H9 (cell line): ENCODE measurements at regions not wholly inside any gene's neighbourhood (a gene's known extent, or its start where the extent isn't known, plus 50 kb on each side); places are given as distances from the start of the nearest gene placed in this dataset.

Experiments used
- DNase-seq: peaks from one replicate; pipeline ENCODE4 v3.0.0-alpha.2; 2017
- H2AFZ ChIP-seq: one replicate; pipeline ENCODE4 v1.6.1; 2013; ENCODE audit warnings: mild to moderate bottlenecking, low read length, control low read depth, moderate library complexity
- H2AK5ac ChIP-seq: 2 replicates; pipeline ENCODE4 v1.6.1; 2013; ENCODE audit warnings: low read length, control low read depth, mixed read lengths; ENCODE audit not compliant: insufficient read length
- H2BK120ac ChIP-seq: one replicate; pipeline ENCODE4 v1.6.1; 2013; ENCODE audit warnings: low read depth, mild to moderate bottlenecking, low read length, control low read depth, inconsistent platforms; ENCODE audit not compliant: poor library complexity, severe bottlenecking
- H2BK12ac ChIP-seq: 2 replicates; pipeline ENCODE4 v1.6.1; 2013; ENCODE audit warnings: low read length, control low read depth, mixed read lengths, low read depth; ENCODE audit not compliant: insufficient read length
- H2BK15ac ChIP-seq: 2 replicates; pipeline ENCODE4 v1.6.1; 2013; ENCODE audit warnings: low read depth, low read length, control low read depth
- H2BK20ac ChIP-seq: one replicate; pipeline ENCODE4 v1.6.1; 2013; ENCODE audit warnings: low read depth, mild to moderate bottlenecking, low read length, control low read depth, inconsistent platforms; ENCODE audit not compliant: poor library complexity, severe bottlenecking
- H2BK5ac ChIP-seq: 2 replicates; pipeline ENCODE4 v1.6.1; 2013; ENCODE audit warnings: low read length, control low read depth, mixed read lengths; ENCODE audit not compliant: insufficient read length
- H3K14ac ChIP-seq: 2 replicates; pipeline ENCODE4 v1.6.1; 2013; ENCODE audit warnings: low read length, control low read depth; ENCODE audit not compliant: insufficient read depth
- H3K18ac ChIP-seq: 2 replicates; pipeline ENCODE4 v1.6.1; 2013; ENCODE audit warnings: low read depth, mild to moderate bottlenecking, mixed read lengths, low read length, control low read depth; ENCODE audit not compliant: insufficient read length
- H3K23ac ChIP-seq: 2 replicates; pipeline ENCODE4 v1.6.1; 2013; ENCODE audit warnings: low read length, control low read depth, mixed read lengths, low read depth; ENCODE audit not compliant: insufficient read length
- H3K23me2 ChIP-seq: 2 replicates; pipeline ENCODE4 v1.6.1; 2013; ENCODE audit warnings: low read depth, mild to moderate bottlenecking, mixed read lengths, low read length, control low read depth; ENCODE audit not compliant: insufficient read length, poor library complexity, severe bottlenecking
- H3K27ac ChIP-seq: 2 replicates; pipeline ENCODE4 v1.5.1; 2013; ENCODE audit warnings: low read length, control low read depth, mixed read lengths, low read depth; ENCODE audit not compliant: insufficient read length
- H3K27me3 ChIP-seq: 2 replicates; pipeline ENCODE4 v1.6.1; 2013; ENCODE audit warnings: low read length, control low read depth, inconsistent platforms; ENCODE audit not compliant: insufficient read depth
- H3K4ac ChIP-seq: 2 replicates; pipeline ENCODE4 v1.6.1; 2013; ENCODE audit warnings: low read depth, mild to moderate bottlenecking, control low read depth, inconsistent platforms, low read length, moderate library complexity
- H3K4me1 ChIP-seq: 2 replicates; pipeline ENCODE4 v1.6.1; 2013; ENCODE audit warnings: low read length, control low read depth, inconsistent platforms; ENCODE audit not compliant: insufficient read depth
- H3K4me2 ChIP-seq: 2 replicates; pipeline ENCODE4 v1.6.1; 2013; ENCODE audit warnings: low read length, control low read depth, mixed read lengths; ENCODE audit not compliant: insufficient read length, insufficient read depth
- H3K56ac ChIP-seq: 2 replicates; pipeline ENCODE4 v1.6.1; 2013; ENCODE audit warnings: low read depth, mild to moderate bottlenecking, mixed read lengths, low read length, control low read depth; ENCODE audit not compliant: insufficient read length
- H3K79me1 ChIP-seq: 2 replicates; pipeline ENCODE4 v1.6.1; 2013; ENCODE audit warnings: low read depth, mild to moderate bottlenecking, moderate library complexity, low read length, control low read depth, inconsistent platforms; ENCODE audit not compliant: insufficient read depth, poor library complexity, severe bottlenecking
- H3K79me2 ChIP-seq: 2 replicates; pipeline ENCODE4 v1.6.1; 2013; ENCODE audit warnings: low read length, control low read depth, inconsistent platforms; ENCODE audit not compliant: insufficient read depth
- H3K9ac ChIP-seq: 2 replicates; pipeline ENCODE4 v1.6.1; 2013; ENCODE audit warnings: low read length, control low read depth, mixed read lengths; ENCODE audit not compliant: insufficient read length; ENCODE audit errors: extremely low read depth
- H3K9me3 ChIP-seq: one replicate; pipeline ENCODE4 v1.6.1; 2013; ENCODE audit warnings: low read depth, low read length, inconsistent platforms; ENCODE audit not compliant: control insufficient read depth
- H3T11ph ChIP-seq: one replicate; pipeline ENCODE4 v1.6.1; 2013; ENCODE audit warnings: mild to moderate bottlenecking, low read length, control low read depth, inconsistent platforms
- H4K20me1 ChIP-seq: one replicate; pipeline ENCODE4 v1.6.1; 2013; ENCODE audit not compliant: control insufficient read depth, insufficient read length, insufficient read depth
- H4K5ac ChIP-seq: 2 replicates; pipeline ENCODE4 v1.6.1; 2013; ENCODE audit warnings: low read depth, mild to moderate bottlenecking, mixed read lengths, low read length, control low read depth; ENCODE audit not compliant: insufficient read length
- H4K8ac ChIP-seq: replicated peaks from 2 replicates; pipeline ENCODE4 v1.6.1; 2013; ENCODE audit warnings: low read length, control low read depth, mixed read lengths, low read depth; ENCODE audit not compliant: insufficient read length
- H4K91ac ChIP-seq: 2 replicates; pipeline ENCODE4 v1.6.1; 2013; ENCODE audit warnings: low read depth, mild to moderate bottlenecking, moderate library complexity, mixed read lengths, low read length, control low read depth; ENCODE audit not compliant: insufficient read length
- H3K27ac Mint-ChIP-seq, 3 experiments: 2 replicates in 2 of 3; 3 replicates in 1 of 3; pipeline ENCODE4 v1.8.0; 2020 to 2021; ENCODE audit warnings: mixed read lengths in 3 of 3, mild to moderate bottlenecking in 1 of 3, moderate library complexity in 1 of 3
- H3K27me3 Mint-ChIP-seq: 2 replicates; pipeline ENCODE4 v1.8.0; 2021; ENCODE audit warnings: low read depth, mild to moderate bottlenecking, moderate library complexity, mixed read lengths
- H3K36me3 Mint-ChIP-seq, 3 experiments: 2 replicates in 2 of 3; 3 replicates in 1 of 3; pipeline ENCODE4 v1.8.0; 2020 to 2021; ENCODE audit warnings: low read depth in 3 of 3, mixed read lengths in 3 of 3; ENCODE audit not compliant: insufficient read depth in 1 of 3
- H3K4me1 Mint-ChIP-seq, 2 experiments: 2 replicates each; pipeline ENCODE4 v1.8.0; 2020; ENCODE audit warnings: mixed read lengths in 2 of 2
- H3K4me3 Mint-ChIP-seq, 2 experiments: 2 replicates in 1 of 2; 3 replicates in 1 of 2; pipeline ENCODE4 v1.8.0; 2020 to 2021; ENCODE audit warnings: mild to moderate bottlenecking in 2 of 2, mixed read lengths in 2 of 2, moderate library complexity in 1 of 2
- H3K9me3 Mint-ChIP-seq, 2 experiments: 2 replicates in 1 of 2; 3 replicates in 1 of 2; pipeline ENCODE4 v1.8.0; 2020; ENCODE audit warnings: mild to moderate bottlenecking in 2 of 2, mixed read lengths in 2 of 2, moderate library complexity in 1 of 2
- WGBS: extraction: QIAGEN DNeasy Blood & Tissue Kit; methylation state at CpG from one replicate; pipeline ENCODE4 v1.1.7; 2013; ENCODE audit warnings: missing lambda C conversion rate, low lambda C conversion rate, mixed read lengths; ENCODE audit not compliant: insufficient read length; ENCODE audit errors: extremely low coverage; 5-methylcytosine and 5-hydroxymethylcytosine counted together
- TF ChIP-seq, protein P1 (sequence below): fragments of 200-600 bp; sonication (generic); conservative IDR thresholded peaks from 3 replicates; pipeline ENCODE4 v1.8.0; 2021; ENCODE audit warnings: antibody characterized with exemption, mild to moderate bottlenecking

DNA sequence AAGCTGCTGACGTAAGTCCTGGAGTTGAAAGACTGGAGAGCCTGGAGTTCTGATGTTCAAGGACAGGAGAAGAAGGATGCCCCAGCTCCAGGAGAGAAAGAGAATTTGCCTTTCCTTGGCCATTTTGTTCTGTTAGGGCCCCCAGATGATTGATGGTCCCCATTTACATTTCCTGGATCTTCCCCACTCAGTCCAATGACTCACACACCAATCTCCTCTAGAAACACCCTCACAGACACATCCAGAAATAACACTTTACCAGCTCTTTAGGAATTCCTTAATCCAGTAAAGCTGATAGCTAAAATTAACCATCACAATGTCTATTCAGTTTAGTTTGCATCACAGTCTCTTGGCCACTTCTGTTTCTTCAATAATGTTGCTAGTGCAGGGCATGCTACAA, 260.2 kb upstream of the IRAK1BP1 start:
- H3K18ac ChIP-seq = no peak overlapping the region
- H4K8ac ChIP-seq = no peak overlapping the region
- no peak overlapping the region for H3K4ac ChIP-seq
- H3K9ac ChIP-seq = no peak overlapping the region
- H3K14ac ChIP-seq = no peak overlapping the region
- Mint-ChIP-seq H3K27ac (no peak overlapping the region), H3K36me3 (no peaks in the 10 kb centered on the region), H3K4me3 (no peak overlapping the region), H3K9me3 (no peaks in the 10 kb centered on the region), H3K27me3 (no peaks in the 10 kb centered on the region), H3K4me1 (peaks cover 0 to 4% of the 10 kb centered on the region in 2 experiments; a peak in 2 of 4 replicates)
- no peak overlapping the region for H2BK15ac ChIP-seq
- H3K27me3 ChIP-seq = no peaks in the 10 kb centered on the region
- no peak overlapping the region for H2AFZ ChIP-seq
- no peak overlapping the region for H3K23ac ChIP-seq
- no peak overlapping the region for H3K56ac ChIP-seq
- no peaks in the 10 kb centered on the region for H3K4me1 ChIP-seq
- no peak overlapping the region for H4K5ac ChIP-seq
- H3K79me2 ChIP-seq = no peaks in the 10 kb centered on the region
- no peaks in the 10 kb centered on the region for H4K20me1 ChIP-seq
- no peaks in the 10 kb centered on the region for H3K79me1 ChIP-seq
- no peak overlapping the region for H2BK12ac ChIP-seq
- H2BK5ac ChIP-seq = no peak overlapping the region
- H2AK5ac ChIP-seq = no peak overlapping the region
- DNase-seq = no peak
- H4K91ac ChIP-seq = no peak overlapping the region
- no peak overlapping the region for H3K27ac ChIP-seq
- no peaks in the 10 kb centered on the region for H3K9me3 ChIP-seq
- no CpG with 5 or more reads among the region's 1 CpG for WGBS
- no peaks in the 10 kb centered on the region for H3K23me2 ChIP-seq
- H3K4me2 ChIP-seq = no peak overlapping the region
- H2BK20ac ChIP-seq = no peak overlapping the region
- no peak overlapping the region for H2BK120ac ChIP-seq
- TF ChIP-seq, protein P1, sequence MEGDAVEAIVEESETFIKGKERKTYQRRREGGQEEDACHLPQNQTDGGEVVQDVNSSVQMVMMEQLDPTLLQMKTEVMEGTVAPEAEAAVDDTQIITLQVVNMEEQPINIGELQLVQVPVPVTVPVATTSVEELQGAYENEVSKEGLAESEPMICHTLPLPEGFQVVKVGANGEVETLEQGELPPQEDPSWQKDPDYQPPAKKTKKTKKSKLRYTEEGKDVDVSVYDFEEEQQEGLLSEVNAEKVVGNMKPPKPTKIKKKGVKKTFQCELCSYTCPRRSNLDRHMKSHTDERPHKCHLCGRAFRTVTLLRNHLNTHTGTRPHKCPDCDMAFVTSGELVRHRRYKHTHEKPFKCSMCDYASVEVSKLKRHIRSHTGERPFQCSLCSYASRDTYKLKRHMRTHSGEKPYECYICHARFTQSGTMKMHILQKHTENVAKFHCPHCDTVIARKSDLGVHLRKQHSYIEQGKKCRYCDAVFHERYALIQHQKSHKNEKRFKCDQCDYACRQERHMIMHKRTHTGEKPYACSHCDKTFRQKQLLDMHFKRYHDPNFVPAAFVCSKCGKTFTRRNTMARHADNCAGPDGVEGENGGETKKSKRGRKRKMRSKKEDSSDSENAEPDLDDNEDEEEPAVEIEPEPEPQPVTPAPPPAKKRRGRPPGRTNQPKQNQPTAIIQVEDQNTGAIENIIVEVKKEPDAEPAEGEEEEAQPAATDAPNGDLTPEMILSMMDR = no peak
- H3T11ph ChIP-seq = no peak overlapping the region
